GM12864 (cell line): ENCODE measurements at regions not wholly inside any gene's neighbourhood (a gene's known extent, or its start where the extent isn't known, plus 50 kb on each side); places are given as distances from the start of the nearest gene placed in this dataset.

Source experiments
- DNase-seq: peaks from one replicate; pipeline ENCODE4 v3.0.0-alpha.2; 2011; ENCODE audit warnings: low read depth
- H3K4me3 ChIP-seq: 2 replicates; pipeline ENCODE4 v1.5.1; 2011; ENCODE audit warnings: mild to moderate bottlenecking, low read depth, low read length, control low read depth
- CTCF ChIP-seq: IDR thresholded peaks from 2 replicates; pipeline ENCODE4 v1.5.1; 2011; ENCODE audit warnings: low read depth, mild to moderate bottlenecking, moderate library complexity, low read length, control low read depth, inconsistent platforms; ENCODE audit errors: missing control alignments

DNA sequence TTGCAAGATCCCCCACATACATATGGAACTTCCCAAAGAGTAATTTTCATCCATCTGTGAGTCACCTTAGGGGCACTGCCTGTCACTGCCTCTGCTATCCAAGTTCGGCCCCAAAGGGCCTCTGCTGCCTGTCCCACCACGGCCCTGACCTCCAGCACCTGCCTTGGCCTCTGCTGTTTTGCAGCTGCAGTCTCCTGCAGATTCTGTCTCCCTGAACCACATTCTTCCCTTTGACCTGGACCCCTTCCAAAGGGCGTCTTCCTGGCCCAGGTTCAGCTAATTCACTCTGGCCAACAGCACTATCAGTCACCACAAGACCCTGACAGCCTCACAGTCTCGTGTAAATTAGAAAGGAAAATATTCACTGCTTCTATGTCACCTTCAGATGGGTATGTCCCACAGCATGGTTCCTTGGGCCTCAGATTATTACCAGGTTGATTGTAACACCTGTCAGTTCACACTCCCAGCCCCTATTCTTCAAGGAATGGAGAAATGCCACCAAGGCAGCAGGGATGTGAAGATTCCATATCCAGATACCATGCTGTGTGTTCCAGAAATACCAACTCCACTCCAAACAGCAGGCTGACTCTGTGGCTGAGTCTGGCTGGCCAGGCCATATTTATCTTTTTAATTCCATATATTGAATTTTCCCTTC is 479.3 kb downstream of the ARHGEF28 start:
- TF ChIP-seq CTCF: no peak
- H3K4me3 ChIP-seq: no peak overlapping the region
- DNase-seq: no peak

DNA sequence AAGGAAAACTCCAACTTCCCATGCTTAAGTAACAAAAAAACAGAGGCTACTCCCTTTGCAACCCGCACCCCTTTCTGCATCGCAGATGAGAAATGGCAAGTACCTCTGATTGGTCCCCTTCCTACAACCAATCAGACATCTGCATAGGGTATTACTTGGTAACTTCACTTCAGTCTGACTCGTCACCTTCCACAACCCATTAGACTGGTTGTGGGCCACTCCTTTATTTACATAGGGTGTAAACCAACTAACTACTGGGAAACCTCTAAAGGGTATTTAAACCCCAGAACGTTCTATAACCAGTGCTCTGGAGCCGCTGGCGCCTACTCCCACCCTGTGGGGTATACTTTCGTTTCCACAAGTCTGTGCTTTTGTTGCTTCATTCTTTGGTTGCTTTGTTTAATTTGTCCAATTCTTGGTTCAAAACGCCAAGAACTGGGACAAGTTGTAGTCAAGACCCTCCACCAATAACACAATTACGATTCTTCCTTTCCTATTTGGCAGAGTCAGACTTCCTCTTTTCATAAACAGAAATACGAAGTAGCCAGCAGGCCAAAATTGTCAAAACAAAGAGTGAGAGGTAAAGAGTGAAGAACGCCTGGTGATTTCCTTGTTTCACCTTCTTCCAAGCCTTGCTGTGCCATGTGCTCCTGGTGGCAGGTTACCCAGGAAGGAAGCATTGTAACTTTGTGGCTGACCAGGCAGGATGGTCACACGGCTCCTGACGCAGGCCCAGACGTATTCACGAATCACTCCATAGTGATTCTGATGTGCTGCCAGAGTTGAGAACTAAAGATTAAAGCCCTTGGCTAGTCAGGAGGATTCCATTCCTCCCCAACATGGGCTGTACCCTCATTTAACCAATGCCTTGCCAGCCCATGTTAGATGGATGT is 477.4 kb downstream of the ARHGEF28 start:
- no peak for DNase-seq
- no peak for TF ChIP-seq CTCF
- no peak overlapping the region for H3K4me3 ChIP-seq

GRCh38 chr5:74100268-74100665 is 474.3 kb downstream of the ARHGEF28 start:
- TF ChIP-seq CTCF: no peak
- no peak overlapping the region for H3K4me3 ChIP-seq
- DNase-seq: no peak

- no peak for DNase-seq
- no peak overlapping the region for H3K4me3 ChIP-seq
- no peak for TF ChIP-seq CTCF
Measured at GRCh38 chr5:74099538-74100267, 473.7 kb downstream of the ARHGEF28 start.

DNA sequence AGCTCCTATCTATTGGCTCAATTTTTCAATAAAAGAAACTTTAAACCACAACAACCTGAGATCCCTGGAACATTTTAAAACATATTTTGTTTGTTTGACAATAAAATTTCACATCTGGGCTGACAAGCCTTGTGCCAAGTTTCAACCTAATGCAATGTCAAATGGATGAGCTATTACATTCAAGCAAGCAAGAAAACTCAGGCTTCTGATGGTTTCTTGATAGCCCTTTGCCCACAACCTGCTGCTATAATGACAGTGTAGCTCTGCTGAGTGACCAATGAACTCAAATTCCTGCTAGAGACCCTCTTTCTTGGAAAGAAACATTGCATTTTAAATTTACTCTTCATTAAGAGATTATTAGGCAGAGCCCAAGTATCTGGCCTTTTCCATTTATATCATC is 472.9 kb downstream of the ARHGEF28 start:
- DNase-seq: no peak
- TF ChIP-seq CTCF: no peak
- no peak overlapping the region for H3K4me3 ChIP-seq

- DNase-seq: no peak
- no peak overlapping the region for H3K4me3 ChIP-seq
- no peak for TF ChIP-seq CTCF
Measured at GRCh38 chr5:74098456-74098855, 472.5 kb downstream of the ARHGEF28 start.
